Smooth muscle cell of the brain vasculature (primary cell): ENCODE measurements at regions not wholly inside any gene's neighbourhood (a gene's known extent, or its start where the extent isn't known, plus 50 kb on each side); places are given as distances from the start of the nearest gene placed in this dataset.
"Not testable (repeated sequence)": the region's sequence is repeated elsewhere in the genome, so short reads cannot be mapped to it uniquely, and the experiment has no call there.

ENCODE experiments used
- DNase-seq: peaks from one replicate; pipeline ENCODE4 v3.0.0-alpha.2; 2012; ENCODE audit warnings: low read depth, low spot score

DNA sequence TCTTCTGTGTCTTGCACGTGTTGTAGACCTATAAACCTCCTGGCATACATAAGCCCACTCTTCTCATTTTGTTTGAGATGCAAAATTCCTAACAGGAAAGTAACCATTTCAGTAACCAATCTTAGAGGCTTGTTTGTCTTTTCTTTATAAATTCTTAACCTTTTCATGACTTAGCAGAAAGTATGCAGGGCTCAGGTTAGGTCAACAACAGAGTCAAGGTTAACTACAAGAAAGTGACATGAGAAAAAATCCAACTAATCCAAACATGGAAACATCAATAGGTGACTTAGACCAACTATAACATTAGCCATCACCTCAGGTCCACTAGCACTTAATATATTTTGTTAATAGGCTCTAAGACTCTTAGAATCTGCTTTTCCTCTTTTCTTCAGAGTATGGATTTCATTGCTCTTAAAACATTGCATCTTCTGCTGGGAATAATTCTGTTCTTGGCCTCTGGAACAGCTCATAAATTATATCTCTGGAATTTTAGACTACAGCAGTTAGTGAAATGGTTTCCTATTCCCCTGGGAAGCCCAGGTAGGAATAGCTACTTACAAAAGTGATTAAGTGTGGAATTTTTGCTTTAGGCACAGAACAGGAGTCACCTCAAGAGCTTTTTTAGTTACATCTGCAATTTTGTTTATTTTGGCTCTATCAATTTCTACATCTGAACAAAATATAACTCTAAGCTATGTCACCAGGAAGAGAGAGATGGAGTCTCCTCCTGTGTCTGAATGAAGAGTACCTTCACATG lies 155.3 kb upstream of the ANKRD55 start:
- no peak for DNase-seq

DNA sequence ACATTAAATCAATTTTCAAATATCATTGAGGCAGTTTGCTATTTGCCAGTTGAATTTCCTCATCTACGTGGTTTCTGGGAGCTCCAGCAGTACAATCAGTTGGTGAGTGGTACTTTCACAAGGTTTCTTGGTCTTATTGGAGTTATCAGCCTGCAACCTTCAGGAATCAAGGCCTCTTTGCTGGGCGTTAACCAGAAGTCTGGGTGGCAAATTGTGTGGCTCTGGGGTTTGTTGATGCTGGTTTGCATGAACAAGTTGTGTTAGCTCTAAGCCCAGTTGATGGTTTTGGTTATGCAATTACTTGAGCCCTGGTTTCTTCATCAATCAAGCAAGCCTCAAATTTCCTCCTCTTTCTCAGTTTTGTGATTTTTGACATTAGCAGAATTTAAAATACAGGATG lies 152.9 kb upstream of the ANKRD55 start:
- DNase-seq, result no peak

DNA sequence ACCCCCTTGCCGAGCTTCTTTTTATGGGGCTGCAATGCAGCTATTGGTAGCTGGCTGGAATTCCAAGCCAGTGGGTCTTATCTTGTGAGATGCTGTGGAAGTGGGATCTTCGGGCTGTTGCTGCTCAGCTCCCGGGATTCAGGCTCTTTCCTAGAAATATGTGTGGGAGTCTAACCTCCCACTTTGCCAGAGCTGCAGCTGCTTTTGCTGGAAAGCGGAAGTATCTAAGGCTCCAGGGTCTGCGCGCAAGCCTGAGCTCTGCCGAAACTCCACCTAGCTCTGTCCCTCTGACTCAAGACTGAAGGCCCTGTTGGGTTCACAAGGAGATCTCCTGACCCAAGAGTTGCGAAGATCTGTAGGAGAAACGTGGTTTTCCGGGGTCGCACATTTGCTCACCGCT lies 151.1 kb upstream of the ANKRD55 start:
- no peak for DNase-seq

DNA sequence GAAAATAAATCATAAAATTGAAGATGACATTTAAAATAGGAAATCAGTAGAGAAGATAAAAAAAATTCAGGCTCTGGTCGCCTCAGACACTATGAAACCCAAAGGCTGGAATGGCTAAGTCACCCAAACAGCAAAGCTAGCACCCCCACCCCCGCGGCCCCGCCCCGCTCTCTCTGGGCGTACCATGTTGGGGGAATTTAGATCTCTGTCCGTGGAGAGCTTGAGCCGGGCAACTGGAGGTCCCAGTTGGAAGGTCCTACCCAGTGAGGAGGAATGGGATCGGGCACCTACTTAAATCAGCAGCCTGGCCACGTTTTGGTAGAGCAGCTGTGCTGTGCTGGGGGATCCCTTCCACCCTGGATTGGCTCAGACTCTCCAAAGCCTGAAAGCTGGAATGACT lies 150.6 kb upstream of the ANKRD55 start:
- no peak for DNase-seq

DNA sequence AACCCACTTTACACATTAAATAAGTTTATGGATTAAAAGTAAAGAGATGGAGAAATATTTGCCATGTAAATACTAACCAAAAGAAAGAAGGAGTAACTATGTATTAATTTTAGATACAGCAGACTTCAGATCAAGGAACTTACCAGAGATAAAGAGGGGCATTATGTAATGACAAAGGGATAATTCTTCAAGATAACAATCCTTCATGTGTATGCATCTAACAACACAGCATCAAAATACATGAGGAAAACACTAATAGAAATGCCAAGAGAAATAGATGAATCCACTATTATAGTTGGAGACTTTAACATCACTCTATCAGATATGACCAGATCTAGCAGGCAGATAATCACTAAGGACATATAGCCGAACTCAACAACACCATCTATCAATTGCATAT lies 149.8 kb upstream of the ANKRD55 start:
- DNase-seq, result no peak

DNA sequence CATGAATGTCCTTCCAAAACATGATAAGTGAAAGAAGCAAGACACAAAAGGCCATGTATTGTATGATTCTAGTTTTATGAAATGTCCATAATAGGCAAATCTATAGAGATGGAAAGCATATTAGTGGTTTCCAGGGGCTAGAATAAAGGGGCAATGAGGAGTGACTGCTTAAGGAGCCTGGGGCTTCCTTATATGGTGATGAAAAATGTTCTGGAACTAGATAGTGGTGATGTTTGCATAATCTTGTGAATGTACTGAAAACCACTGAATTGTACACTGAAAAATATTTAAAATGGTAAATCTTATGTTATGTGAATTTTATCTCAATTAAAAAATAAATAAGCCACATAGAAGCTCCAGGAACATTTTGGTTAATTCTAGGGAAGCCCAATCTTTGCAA lies 144.4 kb upstream of the ANKRD55 start:
- no peak for DNase-seq

DNA sequence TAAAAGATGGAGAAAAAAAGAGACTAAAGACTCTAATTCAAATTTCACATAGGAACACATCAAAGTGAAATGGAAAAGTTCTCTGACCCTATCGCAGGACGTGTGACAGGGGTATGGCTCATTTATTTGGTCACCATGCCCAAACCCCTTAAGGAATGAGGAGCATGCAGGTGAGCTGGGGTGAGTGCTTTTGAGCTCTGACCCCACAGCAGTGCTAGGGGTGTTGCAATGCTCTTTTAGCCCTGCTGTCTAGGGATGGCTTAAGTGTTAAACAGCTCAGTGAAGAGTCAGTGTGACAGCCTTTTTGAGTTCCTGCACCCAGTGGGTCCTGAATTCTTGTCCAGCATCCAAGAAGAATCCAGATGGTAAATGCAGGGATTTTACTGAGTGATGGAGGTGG lies 143.0 kb upstream of the ANKRD55 start:
- no peak for DNase-seq

DNA sequence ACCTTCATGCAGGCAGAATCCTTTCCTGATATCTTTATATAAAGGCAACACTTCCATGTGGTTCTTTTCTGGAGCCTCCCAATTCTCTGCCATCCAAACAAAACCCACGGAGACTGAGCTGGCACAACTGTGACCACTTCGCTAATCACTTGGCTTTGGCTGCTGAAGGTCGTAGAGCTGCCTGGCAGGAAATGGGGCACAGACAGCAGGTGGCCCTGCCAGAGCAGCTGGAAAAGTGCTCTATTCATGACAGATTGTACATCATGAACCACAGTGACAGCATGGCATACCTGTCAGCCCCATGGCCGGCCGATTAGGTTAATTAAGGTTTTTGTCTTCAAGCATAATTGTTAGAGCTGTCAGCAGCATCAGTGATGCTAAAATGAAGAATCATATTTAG lies 141.9 kb upstream of the ANKRD55 start:
- DNase-seq, result no peak

DNA sequence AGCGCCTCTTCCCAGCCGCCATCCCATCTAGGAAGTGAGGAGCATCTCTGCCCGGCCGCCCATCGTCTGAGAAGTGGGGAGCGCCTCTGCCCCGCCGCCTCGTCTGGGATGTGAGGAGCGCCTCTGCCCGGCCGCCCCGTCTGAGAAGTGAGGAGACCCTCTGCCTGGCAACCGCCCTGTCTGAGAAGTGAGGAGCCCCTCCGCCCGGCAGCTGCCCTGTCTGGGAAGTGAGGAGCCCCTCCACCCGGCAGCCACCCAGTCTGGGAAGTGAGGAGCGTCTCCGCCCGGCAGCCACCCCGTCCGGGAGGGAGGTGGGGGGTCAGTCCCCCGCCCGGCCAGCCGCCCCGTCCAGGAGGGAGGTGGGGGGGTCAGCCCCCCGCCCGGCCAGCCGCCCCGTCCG lies 139.4 kb upstream of the ANKRD55 start:
- DNase-seq, result not testable (repeated sequence)

DNA sequence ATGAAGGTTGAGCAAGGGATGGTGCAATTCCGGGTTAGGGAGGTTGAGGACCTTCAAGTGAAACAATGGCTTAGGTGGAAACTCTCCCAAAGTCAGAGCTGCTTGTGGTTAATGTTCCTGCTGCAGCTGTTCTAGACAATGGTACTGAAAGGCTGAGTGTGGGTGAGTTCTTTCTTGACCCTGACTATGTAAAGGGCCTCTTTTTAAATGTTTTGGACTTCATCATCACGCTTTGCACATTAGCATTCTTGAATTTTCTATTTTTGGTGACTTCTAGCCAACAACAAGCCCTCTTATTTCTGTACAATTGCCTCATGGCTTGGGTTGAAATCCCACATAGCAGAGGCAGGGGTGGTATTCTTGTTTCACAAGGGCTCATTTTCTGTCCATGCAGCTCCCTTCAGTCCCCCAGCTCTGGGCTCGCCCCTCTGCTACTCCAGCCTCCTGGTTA lies 136.3 kb upstream of the ANKRD55 start:
- no peak for DNase-seq

DNA sequence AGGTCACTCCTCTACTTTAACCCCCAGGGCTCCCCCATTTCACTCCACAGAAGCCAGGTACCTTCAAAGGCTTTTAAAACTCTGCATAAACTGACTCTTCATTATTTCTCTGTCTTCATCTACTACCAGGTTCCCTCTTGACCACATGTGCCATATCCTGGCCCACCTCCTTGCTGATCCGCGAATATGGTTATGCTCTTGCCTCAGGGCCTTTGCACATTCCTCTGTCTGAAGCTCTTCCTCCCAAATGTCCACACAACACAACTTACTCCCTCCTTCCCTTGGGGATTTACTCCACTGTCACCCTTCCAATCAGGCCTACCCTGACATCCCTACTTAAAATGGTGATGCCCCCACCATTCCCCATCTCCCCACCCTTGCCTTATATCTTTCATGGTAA lies 134.6 kb upstream of the ANKRD55 start:
- DNase-seq, result no peak

DNA sequence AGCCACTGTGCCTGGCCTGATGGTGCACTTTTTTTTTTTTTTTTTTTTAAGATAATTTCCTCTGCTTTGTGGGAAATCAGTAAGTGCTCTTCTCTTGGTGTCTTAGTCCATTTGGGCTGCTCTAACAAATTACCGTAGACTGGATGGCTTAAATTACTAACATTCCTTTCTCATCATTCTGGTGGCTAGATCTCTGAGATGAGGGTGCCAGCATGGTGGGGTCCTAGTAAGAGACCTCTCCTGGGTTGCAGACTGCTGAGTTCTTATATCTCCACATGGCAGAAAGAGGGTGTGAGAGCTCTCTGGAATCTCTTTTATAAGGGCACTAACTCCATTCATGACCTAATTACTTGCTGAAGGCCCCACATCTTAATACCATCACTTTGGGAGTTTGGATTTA lies 133.9 kb upstream of the ANKRD55 start:
- DNase-seq, result no peak

DNA sequence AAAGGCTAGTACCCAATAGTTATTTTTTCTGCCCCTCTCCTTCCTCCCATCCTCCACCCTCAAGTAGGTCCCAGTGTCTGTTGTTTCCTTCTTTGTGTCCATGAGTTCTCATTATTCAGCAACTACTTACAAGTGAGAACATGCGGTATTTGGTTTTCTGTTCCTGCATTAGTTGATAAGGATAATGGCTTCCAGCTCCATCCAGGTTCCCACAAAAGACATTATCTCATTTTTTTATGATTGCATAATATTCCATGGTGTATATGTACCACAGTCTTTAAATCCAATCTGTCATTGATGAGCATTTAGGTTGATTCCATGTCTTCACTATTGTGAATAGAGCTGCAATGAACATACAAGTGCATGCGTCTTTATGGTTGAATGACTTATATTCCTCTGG lies 128.3 kb upstream of the ANKRD55 start:
- no peak for DNase-seq

DNA sequence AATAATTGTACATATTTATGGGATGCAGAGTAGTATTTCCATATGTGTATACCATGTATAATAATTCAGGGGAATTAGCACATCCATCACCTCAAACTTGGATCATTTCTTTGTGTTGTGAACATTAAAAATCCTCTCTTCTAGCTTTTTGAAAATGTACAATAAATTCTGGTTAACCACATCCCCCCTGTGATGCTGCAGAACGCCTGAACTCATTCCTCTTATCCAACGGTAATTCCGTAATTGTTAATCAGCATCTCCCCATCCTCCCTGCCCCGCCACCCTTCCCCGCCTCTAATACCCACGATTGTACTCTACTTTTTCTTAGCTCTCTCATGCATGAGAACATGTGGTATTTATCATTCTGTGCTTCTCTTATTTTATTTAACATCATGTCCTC lies 127.7 kb upstream of the ANKRD55 start:
- no peak for DNase-seq

DNA sequence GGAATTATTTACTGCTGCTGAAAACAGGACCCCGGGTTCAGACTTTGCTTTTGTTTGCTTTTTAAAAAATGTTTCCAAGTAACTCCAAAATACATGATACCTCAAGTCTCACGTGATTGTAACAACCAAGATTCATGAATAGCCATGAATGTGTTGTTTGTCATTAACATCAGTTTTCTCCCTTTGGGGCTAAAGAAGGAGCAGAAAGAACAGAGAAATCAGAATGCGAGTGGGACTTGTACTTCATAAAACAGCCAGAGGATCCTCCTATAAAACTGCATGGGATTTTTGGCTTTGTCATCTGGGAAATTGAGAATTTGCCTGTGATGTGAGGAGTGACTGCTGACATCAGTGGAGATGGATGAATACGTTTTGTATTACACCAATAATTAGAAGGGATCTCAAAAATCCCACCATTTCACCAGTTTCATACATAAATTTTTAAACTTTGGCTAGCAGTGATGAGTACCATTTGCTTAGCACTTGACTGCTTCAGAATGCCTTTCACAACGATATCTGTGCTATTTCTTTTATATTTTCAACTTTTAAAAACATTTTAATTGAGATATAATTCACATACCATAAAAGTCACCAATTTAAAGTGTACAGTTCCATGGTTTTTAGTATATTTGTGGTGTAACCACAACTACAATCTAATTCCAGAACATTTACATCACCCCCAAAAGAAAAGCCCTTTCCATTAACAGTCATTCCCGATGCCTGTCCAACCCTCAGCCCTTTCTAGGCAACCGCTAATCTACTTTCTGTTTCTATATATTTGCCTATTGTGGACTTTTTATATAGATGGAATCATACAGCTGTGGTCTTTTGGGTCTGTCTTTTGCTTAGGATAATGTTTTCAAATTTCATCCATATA lies 126.9 kb upstream of the ANKRD55 start:
- no peak for DNase-seq

DNA sequence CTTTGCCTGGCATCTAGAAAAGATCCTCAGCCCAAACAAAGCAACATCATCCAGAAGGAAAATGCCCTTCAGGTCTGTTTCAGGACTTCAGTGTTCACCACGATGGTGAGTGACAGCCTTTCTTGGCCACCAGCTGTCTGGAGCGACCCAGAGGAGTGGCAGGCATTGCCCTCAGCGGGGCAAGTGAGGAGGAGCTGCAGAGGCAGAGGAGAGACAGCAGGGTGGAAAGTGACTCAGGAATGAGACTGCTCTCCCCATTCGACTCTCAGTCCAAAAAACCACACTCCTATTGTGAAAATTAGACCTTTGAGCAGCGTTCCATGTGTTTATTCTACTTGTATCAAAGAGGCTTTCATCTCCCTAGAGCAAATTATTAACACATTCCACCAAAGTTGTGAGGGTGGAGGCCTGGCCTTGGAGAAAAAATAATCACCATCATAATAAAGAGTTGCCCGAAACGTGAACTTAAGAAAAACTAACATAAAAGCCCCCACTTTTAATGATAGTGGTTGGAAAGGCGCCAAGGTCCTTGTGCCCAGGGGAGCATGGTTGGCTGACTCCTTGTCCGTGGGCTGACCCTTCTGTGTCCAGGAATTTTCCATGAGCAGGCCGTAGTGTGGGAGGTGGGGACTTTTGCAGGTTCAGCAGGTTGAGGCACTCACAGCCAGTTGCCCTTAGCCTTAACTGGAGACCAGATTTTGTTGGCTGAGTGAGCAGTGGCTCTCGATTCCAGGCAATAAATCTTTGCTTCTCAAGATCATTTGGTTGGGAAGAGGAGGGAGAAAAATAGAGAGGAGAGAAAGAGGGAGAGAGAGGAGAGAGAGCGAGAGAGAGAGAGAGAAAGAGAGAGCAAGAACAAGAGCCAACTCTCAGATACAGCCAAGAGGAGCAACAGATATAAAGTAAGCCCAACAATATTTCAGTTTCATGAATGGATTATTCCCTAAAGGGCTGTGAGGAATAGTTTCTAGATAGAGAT lies 125.9 kb upstream of the ANKRD55 start:
- DNase-seq, result no peak

DNA sequence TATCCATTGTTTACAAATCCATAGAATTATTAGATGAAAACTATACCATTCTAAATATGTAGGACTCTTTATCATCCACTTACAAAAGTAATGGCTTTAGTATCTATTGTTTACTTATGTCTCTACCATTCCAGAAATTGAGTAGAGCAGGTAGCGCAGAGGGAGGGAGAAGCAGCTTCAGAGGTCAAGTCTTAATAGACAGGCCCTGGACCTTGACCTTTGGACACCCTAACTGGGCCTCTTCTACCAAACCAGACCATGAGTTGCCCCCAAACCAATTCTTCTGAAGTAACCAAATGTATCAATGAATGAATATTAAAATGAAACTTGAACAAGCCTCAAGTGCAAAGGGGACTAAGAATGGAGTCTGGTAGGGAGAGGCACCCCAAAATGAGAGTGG lies 124.9 kb upstream of the ANKRD55 start:
- DNase-seq, result no peak

DNA sequence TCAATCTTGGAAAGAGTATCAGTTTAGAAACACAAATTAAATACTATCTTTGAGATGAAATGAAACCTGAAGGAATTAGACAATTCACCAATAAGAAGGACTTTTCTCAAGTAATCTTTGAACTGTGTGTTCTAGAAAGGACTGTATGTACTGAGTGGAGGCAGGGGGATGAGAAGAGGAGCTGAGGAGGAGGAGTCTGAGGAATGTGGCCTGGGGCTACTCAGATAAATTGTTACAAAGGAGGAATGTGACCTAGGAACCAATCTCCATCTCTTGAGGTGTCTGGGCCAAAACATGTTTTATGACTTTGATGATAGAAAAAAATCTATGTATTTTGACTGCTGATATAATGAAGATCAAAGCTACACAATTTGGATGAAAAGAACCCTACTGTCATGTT lies 124.3 kb upstream of the ANKRD55 start:
- no peak for DNase-seq

DNA sequence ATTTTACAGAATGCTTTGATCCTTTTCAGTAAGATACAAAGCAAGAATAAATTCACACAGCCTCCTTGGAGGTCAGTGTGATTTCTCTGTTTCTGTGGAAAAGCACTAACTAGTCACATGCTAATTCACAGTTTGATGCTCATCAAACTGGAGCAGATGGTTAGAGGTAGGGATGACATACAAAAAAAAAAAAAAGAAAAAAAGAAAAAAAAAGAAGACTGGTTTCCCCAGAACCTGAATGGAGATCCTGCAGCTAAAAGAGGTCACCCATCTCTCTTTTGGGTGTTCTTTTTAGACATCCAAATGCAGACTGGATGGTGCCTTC lies 123.7 kb upstream of the ANKRD55 start:
- no peak for DNase-seq

DNA sequence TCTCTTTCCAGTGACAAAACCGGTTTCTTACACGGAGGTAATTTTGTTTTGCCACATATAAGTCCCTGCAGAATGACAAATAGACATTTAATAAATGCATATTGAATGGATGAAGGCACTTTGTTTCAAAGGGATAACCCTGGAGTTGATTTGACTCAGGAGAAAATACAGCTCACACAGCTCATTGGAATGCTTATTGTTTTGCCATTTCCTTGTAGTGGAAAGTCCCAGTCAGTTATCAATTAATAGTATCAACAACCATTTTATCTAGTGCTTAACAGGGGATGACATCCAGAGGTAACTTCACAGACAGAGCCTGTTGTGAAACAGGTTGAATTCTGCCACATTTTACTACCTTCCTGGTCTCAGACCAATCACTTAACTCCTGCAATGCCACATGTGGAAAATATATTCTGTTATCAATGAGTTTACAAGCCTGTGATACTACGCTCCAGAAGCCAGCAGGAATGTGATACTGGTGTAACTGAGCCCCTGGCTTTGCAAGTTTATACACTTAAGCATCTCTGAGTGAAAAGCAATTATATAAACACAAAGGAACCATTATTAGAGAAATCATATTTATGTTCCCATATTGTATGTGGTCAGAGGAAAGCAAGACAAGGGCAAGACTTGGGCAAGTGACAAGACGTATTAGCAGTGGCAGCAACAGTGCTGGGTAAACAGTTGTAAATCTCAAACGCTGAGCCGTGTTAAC lies 123.1 kb upstream of the ANKRD55 start:
- DNase-seq, result no peak

DNA sequence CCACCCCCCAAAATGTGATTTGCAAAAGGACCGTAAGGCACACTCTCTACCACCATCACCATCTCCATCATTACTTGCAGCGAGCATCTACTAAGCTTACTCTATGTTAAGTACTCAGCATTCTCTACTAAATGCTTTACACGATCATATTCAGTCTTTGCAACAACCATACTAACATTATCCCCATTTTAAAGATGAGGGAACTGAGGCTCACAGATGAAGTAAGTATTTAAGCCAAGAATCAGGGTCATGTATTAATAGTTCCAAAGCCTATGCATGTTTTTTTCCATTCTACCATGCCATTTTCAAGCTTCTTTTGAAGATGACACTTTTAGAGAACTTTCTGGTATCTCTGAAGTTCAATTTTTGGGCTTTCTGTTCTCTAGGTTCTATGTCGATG lies 121.7 kb upstream of the ANKRD55 start:
- DNase-seq, result no peak
